Thyroid gland (tissue), 4 donors: ENCODE measurements at regions not wholly inside any gene's neighbourhood (a gene's known extent, or its start where the extent isn't known, plus 50 kb on each side); places are given as distances from the start of the nearest gene placed in this dataset.

ENCODE experiments used
- CTCF ChIP-seq, 6 experiments: fragments of 200-600 bp in 3 of 6; fragments of 450-650 bp in 3 of 6; sonication (generic) in 3 of 6; IDR thresholded peaks; one replicate each; pipeline ENCODE4 v1.5.1; 2016 to 2019; ENCODE audit warnings: antibody characterized with exemption in 6 of 6, mild to moderate bottlenecking in 2 of 6, inconsistent platforms in 1 of 6, moderate library complexity in 1 of 6
- POLR2A ChIP-seq, 2 donors: fragments of 450-650 bp; IDR thresholded peaks; one replicate each; pipeline ENCODE4 v1.6.1; 2017; ENCODE audit warnings: antibody characterized with exemption in 2 of 2, mild to moderate bottlenecking in 2 of 2, moderate library complexity in 1 of 2

- TF ChIP-seq CTCF (IDR thresholded peaks at IDR 0.05) (no peak), POLR2A (IDR thresholded peaks at IDR 0.05) (no peak)
These were observed 294.6 kb downstream of the TTLL7 start for GRCh38 chr1:83704350-83704749.
